ENCODE measurements at regions not wholly inside any gene's neighbourhood (a gene's known extent, or its start where the extent isn't known, plus 50 kb on each side); places are given as distances from the start of the nearest gene placed in this dataset.
"Not testable (repeated sequence)": the region's sequence is repeated elsewhere in the genome, so short reads cannot be mapped to it uniquely, and the experiment has no call there.

DNA sequence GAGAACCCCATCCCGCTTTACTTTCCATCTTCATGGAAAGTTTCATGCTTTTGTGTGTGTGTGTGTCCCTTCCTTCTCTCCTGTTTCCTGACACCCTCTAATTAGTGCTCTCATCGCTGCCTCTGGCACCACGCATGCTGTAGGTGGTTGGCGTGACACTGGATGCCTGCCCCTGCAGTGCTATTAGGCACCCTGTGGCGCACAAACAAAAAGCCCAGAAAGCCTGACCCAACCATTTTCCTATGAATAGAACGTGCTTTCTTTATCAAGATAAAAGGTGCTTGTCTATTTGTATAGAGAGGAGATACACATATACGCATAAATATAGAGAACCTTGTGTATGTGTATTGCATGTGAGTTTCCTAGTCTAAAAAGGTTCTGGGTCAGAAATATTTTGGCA, 120.8 kb upstream of the CDCA7L start:
- no peak for DNase-seq

GRCh38 chr7:22064816-22065215, 119.1 kb upstream of the CDCA7L start:
- no peak for DNase-seq

DNA sequence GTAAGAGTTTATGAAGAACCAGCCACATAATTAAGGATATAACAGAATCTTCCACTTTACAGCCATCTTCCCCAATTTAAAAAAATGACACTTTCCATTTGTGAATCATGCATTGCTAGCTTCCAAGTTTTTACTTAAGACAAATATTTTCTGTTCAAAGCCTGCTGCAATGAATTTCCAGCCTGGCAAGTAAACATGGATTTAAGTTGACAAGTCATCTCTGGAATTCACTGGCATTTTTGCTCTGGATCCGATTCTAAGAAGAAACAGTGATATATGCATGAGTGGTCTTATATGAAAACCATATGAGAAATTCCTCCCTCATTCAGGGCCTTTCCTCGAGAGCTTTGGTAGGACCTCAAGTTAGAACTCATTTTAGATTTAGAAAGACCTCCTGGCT, 116.1 kb upstream of the CDCA7L start:
- no peak for DNase-seq

- DNase-seq, result no peak
Measured at GRCh38 chr7:22060863-22061262, 115.2 kb upstream of the CDCA7L start.

DNA sequence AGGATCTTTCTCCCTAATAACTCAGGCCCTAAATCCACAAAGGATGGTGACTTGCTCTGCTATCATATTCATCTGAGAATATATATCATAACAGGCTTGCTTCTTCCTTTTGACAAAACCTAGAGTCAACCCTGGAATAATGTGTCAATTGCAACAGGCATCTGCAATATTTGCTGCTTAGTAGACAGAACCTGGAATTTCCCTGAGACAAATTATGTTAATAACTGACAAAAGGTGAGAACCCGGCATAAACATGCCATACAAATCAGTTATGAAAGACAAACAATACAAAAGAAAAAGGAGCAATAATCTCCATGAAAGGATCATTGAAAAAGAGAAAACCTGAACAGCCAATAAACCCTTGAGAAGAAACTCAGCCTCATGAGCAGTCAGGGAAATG, 114.5 kb upstream of the CDCA7L start:
- no peak for DNase-seq

DNA sequence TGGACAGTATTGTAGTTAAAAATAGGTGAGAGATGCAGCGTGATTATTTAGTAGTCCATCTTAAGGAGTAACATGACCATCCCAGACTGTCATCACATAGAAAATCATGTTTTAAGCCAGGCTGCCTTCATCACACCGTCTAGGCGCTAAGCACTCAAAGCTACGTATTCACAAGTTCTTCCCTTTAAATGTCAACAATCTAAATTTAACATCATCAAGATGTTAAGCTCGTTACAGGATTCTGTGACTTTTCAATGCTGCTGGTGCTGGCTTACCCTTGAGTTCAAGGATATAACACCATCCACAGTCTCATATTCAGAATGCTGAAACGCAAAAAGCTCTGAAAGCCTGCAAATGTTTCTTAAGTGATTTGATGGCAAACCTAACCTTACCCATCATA, 109.5 kb upstream of the CDCA7L start:
- no peak for DNase-seq

DNA sequence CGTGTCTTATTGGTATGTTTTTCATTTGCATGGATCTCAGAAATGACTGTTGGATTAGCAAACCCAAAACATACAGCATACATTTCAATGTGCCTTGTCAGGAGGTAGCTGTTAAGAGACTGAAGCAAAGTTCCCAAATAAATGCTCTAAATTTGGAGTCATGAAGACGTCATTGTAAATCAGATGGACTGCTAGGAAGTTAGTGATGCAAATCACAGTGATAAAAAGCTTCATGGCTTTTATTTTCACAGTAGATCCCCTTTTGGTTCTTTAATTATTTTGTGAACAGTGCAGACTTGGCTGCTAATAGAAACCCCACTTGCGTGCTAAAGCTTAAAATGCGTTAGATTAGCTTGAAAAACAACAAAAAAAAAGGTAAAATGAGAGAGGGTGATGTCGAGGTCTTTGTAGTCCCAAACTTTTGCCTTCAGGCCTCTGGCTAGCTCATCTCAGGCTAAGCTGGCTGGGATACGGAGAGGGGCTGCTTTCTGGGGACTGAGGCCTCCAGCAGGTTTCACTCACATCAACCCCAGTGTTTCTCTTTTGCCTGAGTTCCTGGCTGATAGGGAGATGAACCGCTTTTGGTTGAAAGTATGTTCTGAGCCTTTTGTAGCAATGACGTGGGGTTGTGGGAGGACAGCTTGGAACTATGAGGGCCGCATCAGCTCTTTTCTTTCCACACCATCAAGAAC, 107.1 kb upstream of the CDCA7L start:
- no peak for DNase-seq

DNA sequence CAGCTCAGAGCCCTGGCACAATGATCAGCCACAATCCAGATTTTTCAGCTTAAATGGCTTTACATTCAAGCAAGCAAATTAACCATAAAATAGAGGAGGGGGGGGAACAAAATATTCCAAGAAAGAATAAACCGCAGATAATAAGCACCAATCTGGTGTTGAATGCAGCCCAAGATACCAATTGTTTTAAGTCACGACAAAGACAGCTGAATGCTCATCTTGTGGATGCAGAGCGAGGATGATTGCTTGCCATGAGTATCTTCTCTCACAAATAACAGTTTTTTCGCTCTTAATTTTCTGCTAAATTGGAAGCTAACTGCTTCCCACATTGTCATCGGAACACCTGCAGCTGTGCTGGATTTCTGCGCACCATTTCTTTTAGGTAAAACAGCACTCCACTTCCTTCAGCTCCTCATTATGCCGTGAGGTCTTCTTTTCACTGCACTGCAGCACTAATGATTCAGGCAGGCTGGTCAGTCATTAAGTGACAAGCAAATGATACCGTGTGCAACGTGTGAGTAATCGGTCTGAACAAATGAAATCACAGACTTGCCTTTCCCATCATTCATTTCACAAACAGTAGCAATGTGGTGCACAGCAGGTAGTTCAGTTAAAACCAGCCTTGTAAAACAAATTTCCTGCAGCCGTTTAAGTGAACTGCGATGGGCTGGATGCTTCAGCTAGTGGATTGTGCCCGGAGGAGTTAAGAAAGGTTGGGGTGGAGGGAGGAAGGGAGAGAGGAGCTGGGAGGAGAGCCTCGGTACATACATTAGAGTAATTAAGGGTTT, 106.4 kb upstream of the CDCA7L start:
- peak; percentile 22 for DNase-seq

- no peak for DNase-seq
Measured at GRCh38 chr7:22049766-22050500, 104.2 kb upstream of the CDCA7L start.

GRCh38 chr7:22043367-22043766, 97.7 kb upstream of the CDCA7L start:
- no peak for DNase-seq

- no peak for DNase-seq
Measured at GRCh38 chr7:22040923-22041595, 95.4 kb upstream of the CDCA7L start.

- no peak for DNase-seq
Measured at GRCh38 chr7:22039670-22040069, 94.0 kb upstream of the CDCA7L start.

DNA sequence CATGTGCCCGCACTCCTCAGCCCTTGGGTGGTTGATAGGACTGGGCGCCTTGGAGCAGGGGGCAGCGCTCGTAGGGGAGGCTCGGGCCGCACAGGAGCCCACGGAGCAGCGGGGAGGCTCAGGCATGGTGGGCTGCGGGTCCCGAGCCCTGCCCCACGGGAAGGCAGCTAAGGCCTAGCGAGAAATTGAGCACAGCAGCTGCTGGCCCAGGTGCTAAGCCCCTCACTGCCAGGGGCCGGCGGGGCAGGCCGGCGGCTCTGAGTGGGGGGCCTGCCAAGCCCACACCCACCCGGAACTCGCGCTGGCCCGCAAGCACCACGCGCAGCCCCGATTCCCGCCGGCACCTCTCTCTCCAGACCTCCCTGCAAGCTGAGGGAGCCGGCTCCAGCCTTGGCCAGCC, 86.7 kb upstream of the CDCA7L start:
- DNase-seq, result not testable (repeated sequence)

- not testable (repeated sequence) for DNase-seq
Measured at GRCh38 chr7:22028656-22029055, 83.0 kb upstream of the CDCA7L start.

DNA sequence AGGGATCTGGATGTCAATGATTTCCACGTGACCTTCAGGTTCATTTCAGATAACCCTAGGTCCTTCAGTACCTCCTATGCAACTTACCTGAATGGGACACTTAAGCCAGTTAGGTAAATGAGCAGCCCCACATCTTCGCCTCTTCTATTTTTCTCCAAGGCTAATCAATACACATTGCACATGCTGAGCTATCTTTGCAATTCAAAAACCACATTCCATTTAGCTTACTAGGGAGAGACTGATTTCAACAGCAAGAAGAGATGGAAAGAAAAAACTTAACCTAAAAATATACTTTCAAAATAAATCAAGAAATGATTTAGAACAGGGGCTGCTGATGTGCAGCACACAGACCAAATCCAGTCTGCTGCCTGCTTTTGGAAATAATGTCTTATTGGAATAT, 81.8 kb upstream of the CDCA7L start:
- no peak for DNase-seq

DNA sequence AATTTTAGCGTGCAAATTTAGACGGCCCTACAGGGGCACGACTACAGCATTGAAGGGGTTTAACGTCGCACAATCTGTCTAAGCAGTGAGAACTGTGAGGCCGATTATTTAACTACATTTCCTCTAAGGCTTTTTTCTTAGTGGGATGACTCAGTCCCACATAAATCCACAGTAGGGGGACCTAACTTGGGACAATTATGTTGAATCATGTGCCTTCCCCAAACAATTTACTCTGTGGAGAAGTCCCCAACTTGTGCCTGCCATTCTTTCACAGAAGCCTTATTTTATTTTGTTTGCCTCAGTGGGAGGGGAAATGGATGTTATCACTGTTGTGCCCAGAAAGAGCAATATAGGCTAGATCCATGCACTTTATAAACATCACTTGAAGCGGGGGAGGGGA, 80.3 kb upstream of the CDCA7L start:
- DNase-seq, result no peak

GRCh38 chr7:22025075-22025474, 79.4 kb upstream of the CDCA7L start:
- DNase-seq, result no peak

- DNase-seq, result no peak
Measured at GRCh38 chr7:22019931-22020330, 74.2 kb upstream of the CDCA7L start.

DNA sequence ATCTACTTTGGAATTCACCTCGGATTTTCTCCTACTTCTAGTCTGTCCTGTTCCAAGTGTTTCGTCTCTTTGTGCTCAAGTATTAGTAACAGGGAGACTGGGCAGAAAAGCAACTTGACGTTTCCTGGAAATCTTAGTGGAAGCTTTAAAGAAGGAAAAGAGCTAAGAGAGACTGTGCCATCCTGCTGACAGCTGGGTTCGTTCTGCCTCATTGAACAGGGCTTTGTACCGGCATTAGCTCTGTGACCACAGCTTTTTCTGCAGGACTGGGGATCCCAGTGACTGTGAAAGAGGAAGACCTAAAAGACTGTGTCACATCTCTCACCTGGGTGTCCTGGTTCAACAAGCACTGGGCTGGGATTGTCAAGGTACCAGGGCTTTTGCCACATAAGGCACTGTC, 70.8 kb upstream of the CDCA7L start:
- no peak for DNase-seq

DNA sequence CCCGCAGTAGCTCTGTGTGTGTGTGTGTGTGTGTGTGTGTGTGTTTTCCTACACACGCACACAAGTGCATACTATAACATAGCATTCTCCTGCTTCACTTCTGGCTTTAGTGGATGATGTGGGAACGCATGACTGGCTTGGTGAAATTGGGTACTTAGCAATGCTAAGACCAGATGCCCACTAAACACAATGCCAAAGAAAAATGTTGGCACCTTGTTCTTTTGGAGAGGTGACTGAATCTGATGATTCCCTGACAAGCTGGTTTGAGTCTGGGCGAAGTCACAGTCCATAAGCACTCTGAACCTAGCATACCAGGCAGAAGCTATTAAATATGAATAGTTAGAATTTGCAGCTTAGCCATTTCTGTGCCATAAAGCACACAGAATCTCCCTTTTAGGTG, 68.0 kb upstream of the CDCA7L start:
- DNase-seq, result no peak

GRCh38 chr7:22008683-22009082, 63.0 kb upstream of the CDCA7L start:
- DNase-seq, result no peak

GRCh38 chr7:22008087-22008486, 62.4 kb upstream of the CDCA7L start:
- DNase-seq, result no peak

DNA sequence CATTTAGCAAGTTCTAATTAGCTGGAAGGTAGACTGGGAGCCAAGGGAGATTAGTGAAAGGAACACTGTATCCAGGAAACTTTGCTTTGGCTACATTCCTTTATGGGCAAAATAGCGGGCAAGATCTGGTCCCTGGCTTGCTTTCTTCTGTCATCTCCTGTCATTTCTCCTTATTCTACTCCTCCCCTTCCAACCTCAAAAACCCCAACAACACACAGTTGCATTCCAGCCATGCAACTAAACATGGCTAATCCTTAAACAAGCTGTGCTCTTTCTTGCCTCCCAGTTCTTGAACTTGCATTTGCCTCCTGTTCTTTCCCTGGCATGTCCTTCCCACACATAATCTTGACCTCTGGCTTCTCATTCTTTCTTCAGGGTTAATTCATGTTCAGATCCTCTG, 59.5 kb upstream of the CDCA7L start:
- no peak for DNase-seq
